Neural progenitor cell (in vitro differentiated cells): ENCODE measurements at regions not wholly inside any gene's neighbourhood (a gene's known extent, or its start where the extent isn't known, plus 50 kb on each side); places are given as distances from the start of the nearest gene placed in this dataset.

ENCODE experiments used
- CTCF ChIP-seq: fragments of 200-600 bp; sonication (generic); IDR thresholded peaks from 2 replicates; pipeline ENCODE4 v1.5.1; 2017; ENCODE audit warnings: antibody characterized with exemption, mild to moderate bottlenecking
- EZH2 ChIP-seq: fragments of 200-600 bp; sonication (generic); IDR thresholded peaks from 2 replicates; pipeline ENCODE4 v1.6.1; 2017; ENCODE audit warnings: antibody characterized with exemption, mild to moderate bottlenecking, moderate library complexity

- TF ChIP-seq CTCF (no peak), EZH2 (no peak)
These were observed 89.7 kb upstream of the PRLR start for GRCh38 chr5:35320029-35320428.
